Muscle layer of duodenum (tissue), 2 donors: ENCODE measurements at regions not wholly inside any gene's neighbourhood (a gene's known extent, or its start where the extent isn't known, plus 50 kb on each side); places are given as distances from the start of the nearest gene placed in this dataset.
"Not testable (repeated sequence)": the region's sequence is repeated elsewhere in the genome, so short reads cannot be mapped to it uniquely, and the experiment has no call there.

Source experiments
- H3K27ac ChIP-seq: one replicate; pipeline ENCODE4 v1.7.0; 2013; ENCODE audit warnings: mild to moderate bottlenecking, low read length
- H3K27me3 ChIP-seq: one replicate; pipeline ENCODE4 v1.7.0; 2013; ENCODE audit warnings: low read depth, mild to moderate bottlenecking, control low read depth, low read length
- H3K36me3 ChIP-seq, 2 donors: one replicate each; pipeline ENCODE4 v1.7.0; 2013; ENCODE audit warnings: low read length in 2 of 2, control low read depth in 1 of 2, mild to moderate bottlenecking in 1 of 2; ENCODE audit not compliant: insufficient read depth in 2 of 2, control insufficient read depth in 1 of 2
- H3K4me1 ChIP-seq, 2 donors: one replicate each; pipeline ENCODE4 v1.7.0; 2013; ENCODE audit warnings: low read length in 2 of 2, mild to moderate bottlenecking in 2 of 2, control low read depth in 1 of 2, moderate library complexity in 1 of 2; ENCODE audit not compliant: insufficient read depth in 2 of 2, control insufficient read depth in 1 of 2
- H3K4me3 ChIP-seq, 2 donors: one replicate each; pipeline ENCODE4 v1.7.0; 2013; ENCODE audit warnings: low read length in 2 of 2, low read depth in 1 of 2, mild to moderate bottlenecking in 1 of 2
- H3K9me3 ChIP-seq, 2 donors: one replicate each; pipeline ENCODE4 v1.7.0; 2013; ENCODE audit warnings: low read length in 2 of 2, control low read depth in 1 of 2, mild to moderate bottlenecking in 1 of 2; ENCODE audit not compliant: control insufficient read depth in 1 of 2
- donor health status: healthy.

GRCh38 chr11:71136095-71136845 lies 116.1 kb downstream of the SHANK2 start:
- Histone ChIP-seq H3K27ac (no peak overlapping the region), H3K27me3 (no peaks in the 10 kb centered on the region), H3K4me1 (peaks cover 0 to 5% of the 10 kb centered on the region in 2 donors), H3K4me3 (no peak overlapping the region), H3K36me3 (no peaks in the 10 kb centered on the region), H3K9me3 (no peaks in the 10 kb centered on the region)

GRCh38 chr11:71135112-71135511 lies 117.3 kb downstream of the SHANK2 start:
- no peak overlapping the region for H3K4me3 ChIP-seq
- no peak overlapping the region for H3K27ac ChIP-seq
- peaks cover 0 to 5% of the 10 kb centered on the region in 2 donors for H3K4me1 ChIP-seq
- no peaks in the 10 kb centered on the region for H3K9me3 ChIP-seq
- no peaks in the 10 kb centered on the region for H3K36me3 ChIP-seq
- no peaks in the 10 kb centered on the region for H3K27me3 ChIP-seq

GRCh38 chr11:71133946-71134345 lies 118.4 kb downstream of the SHANK2 start:
- Histone ChIP-seq H3K36me3 (no peaks in the 10 kb centered on the region), H3K9me3 (no peaks in the 10 kb centered on the region), H3K27ac (no peak overlapping the region), H3K4me1 (no peaks in the 10 kb centered on the region), H3K4me3 (no peak overlapping the region), H3K27me3 (no peaks in the 10 kb centered on the region)

DNA sequence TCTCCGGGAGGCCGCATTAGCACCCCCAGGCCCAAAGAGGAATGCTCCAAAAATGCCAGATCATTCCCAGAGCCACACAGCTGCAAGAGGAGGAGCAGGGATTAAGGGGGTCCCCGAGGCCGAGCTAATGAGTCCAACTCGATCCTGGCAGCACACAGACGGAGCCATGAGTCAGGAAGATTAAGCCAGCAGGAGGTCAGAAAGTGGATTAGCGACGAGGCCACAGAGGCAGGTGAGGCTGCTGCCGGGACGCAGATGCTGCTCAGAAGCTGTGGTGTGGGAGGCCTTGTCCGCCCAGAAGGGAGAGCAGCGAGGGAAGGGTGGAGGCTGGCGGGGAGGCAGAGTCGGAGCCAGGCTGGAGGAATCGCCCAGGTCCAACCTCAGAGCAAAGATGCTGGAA lies 120.5 kb downstream of the SHANK2 start:
- no peak overlapping the region for H3K4me3 ChIP-seq
- no peaks in the 10 kb centered on the region for H3K27me3 ChIP-seq
- no peak overlapping the region for H3K27ac ChIP-seq
- H3K4me1 ChIP-seq: no peaks in the 10 kb centered on the region
- H3K36me3 ChIP-seq: no peaks in the 10 kb centered on the region
- no peaks in the 10 kb centered on the region for H3K9me3 ChIP-seq

GRCh38 chr11:71130106-71130505 lies 122.3 kb downstream of the SHANK2 start:
- no peak overlapping the region for H3K4me3 ChIP-seq
- H3K27ac ChIP-seq: no peak overlapping the region
- no peaks in the 10 kb centered on the region for H3K4me1 ChIP-seq
- no peaks in the 10 kb centered on the region for H3K36me3 ChIP-seq
- no peaks in the 10 kb centered on the region for H3K9me3 ChIP-seq
- no peaks in the 10 kb centered on the region for H3K27me3 ChIP-seq

DNA sequence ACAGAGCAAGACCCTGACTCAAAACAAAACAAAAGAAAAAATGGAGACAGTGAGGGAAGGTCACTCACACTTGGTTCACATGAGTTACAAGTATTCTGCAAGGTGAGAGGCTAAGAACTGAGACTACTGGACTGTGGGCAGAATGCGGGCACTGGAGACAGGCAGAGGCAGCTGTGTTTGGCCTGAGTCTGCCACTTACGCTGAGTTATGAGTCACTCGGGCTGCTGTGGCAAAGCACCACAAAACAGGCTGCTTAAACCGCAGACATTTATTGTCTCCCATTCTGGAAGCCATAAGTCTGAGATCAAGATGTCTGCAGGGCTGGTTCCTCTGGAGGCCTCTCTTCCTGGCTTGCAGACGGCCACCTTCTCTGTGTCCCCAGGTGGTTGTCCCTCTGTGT lies 122.8 kb downstream of the SHANK2 start:
- H3K4me3 ChIP-seq: no peak overlapping the region
- H3K4me1 ChIP-seq: no peaks in the 10 kb centered on the region
- H3K9me3 ChIP-seq: no peaks in the 10 kb centered on the region
- H3K27ac ChIP-seq: no peak overlapping the region
- H3K36me3 ChIP-seq: no peaks in the 10 kb centered on the region
- H3K27me3 ChIP-seq: no peaks in the 10 kb centered on the region

- H3K27me3 ChIP-seq: no peaks in the 10 kb centered on the region
- no peak overlapping the region for H3K27ac ChIP-seq
- no peak overlapping the region for H3K4me3 ChIP-seq
Observed at GRCh38 chr11:71127806-71128205, 124.6 kb downstream of the SHANK2 start.

GRCh38 chr11:71126401-71126800 lies 126.0 kb downstream of the SHANK2 start:
- not testable (repeated sequence) for H3K4me3 ChIP-seq, H3K36me3 ChIP-seq, H3K27me3 ChIP-seq, H3K9me3 ChIP-seq, H3K4me1 ChIP-seq, H3K27ac ChIP-seq

More at GRCh38 chr11:71127806-71128205, 124.6 kb downstream of the SHANK2 start:
- H3K4me1 ChIP-seq: no peaks in the 10 kb centered on the region
- H3K36me3 ChIP-seq: no peaks in the 10 kb centered on the region
- H3K9me3 ChIP-seq: peaks cover 0 to 4% of the 10 kb centered on the region in 2 donors

DNA sequence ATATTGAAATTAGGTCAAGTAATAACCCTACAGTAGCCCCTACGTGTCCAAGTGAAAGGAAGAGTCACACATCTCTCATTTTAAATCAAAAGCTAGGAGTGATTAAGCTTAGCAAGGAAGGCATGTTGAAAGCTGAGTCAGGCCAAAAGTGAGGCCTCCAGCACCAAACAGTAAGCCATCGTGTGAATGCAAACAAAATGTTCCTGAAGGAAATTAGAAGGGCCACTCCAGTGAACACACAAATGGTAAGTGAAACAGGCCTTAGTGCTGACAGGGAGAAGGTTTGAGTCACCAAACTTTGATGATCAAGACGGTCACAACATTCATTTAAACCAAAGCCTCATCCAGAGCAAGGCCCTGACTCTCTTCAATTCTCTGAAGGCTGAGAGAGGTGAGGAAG lies 127.2 kb downstream of the SHANK2 start:
- Histone ChIP-seq H3K4me1 (no peaks in the 10 kb centered on the region), H3K27ac (no peak overlapping the region)

DNA sequence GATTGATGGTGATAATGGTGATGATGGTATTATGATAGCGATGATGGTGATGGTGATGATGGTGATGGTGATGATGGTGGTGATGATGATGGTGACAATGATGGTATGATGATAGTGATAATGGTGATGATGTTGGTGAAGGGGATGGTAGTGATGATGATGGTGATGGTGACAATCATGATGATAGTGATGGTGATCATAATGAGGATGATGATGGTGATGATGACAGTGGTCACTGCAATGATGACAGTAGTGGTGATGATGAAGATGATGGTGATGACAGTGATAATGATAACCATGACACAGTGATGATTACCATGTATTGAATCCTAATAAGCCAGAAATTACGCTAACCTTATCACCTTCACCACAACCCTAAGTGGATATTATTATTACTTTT lies 128.2 kb downstream of the SHANK2 start:
- Histone ChIP-seq H3K36me3 (no peaks in the 10 kb centered on the region), H3K4me3 (no peak overlapping the region), H3K27ac (no peak overlapping the region), H3K27me3 (no peaks in the 10 kb centered on the region), H3K4me1 (no peaks in the 10 kb centered on the region), H3K9me3 (peaks cover 0 to 4% of the 10 kb centered on the region in 2 donors)

More for the DNA sequence above, 127.2 kb downstream of the SHANK2 start:
- no peak overlapping the region for H3K4me3 ChIP-seq
- H3K36me3 ChIP-seq: no peaks in the 10 kb centered on the region
- H3K27me3 ChIP-seq: no peaks in the 10 kb centered on the region
- peaks cover 0 to 4% of the 10 kb centered on the region in 2 donors for H3K9me3 ChIP-seq

- Histone ChIP-seq H3K4me3 (no peak overlapping the region), H3K9me3 (peaks cover 0 to 4% of the 10 kb centered on the region in 2 donors), H3K27me3 (no peaks in the 10 kb centered on the region), H3K27ac (no peak overlapping the region), H3K4me1 (no peaks in the 10 kb centered on the region), H3K36me3 (no peaks in the 10 kb centered on the region)
Observed at GRCh38 chr11:71120471-71120896, 131.9 kb downstream of the SHANK2 start.
